GM21515 (cell line): ENCODE measurements at regions not wholly inside any gene's neighbourhood (a gene's known extent, or its start where the extent isn't known, plus 50 kb on each side); places are given as distances from the start of the nearest gene placed in this dataset.
"Not testable (repeated sequence)": the region's sequence is repeated elsewhere in the genome, so short reads cannot be mapped to it uniquely, and the experiment has no call there.

Experiments
- ATAC-seq: cut with Tn5 transposase; IDR thresholded peaks from one replicate; pipeline ENCODE4 v1.9.1; 2021; ENCODE audit not compliant: unreplicated experiment

- no peak for ATAC-seq
These were observed 417.1 kb downstream of the SOCS6 start for GRCh38 chr18:70705831-70706416.

- no peak for ATAC-seq
These were observed 411.7 kb downstream of the SOCS6 start for GRCh38 chr18:70700496-70700895.

- ATAC-seq, result no peak
These were observed 409.7 kb downstream of the SOCS6 start for GRCh38 chr18:70698574-70698973.

GRCh38 chr18:70693246-70693645 lies 404.4 kb downstream of the SOCS6 start:
- no peak for ATAC-seq

GRCh38 chr18:70689765-70690164 lies 400.9 kb downstream of the SOCS6 start:
- ATAC-seq, result not testable (repeated sequence)

DNA sequence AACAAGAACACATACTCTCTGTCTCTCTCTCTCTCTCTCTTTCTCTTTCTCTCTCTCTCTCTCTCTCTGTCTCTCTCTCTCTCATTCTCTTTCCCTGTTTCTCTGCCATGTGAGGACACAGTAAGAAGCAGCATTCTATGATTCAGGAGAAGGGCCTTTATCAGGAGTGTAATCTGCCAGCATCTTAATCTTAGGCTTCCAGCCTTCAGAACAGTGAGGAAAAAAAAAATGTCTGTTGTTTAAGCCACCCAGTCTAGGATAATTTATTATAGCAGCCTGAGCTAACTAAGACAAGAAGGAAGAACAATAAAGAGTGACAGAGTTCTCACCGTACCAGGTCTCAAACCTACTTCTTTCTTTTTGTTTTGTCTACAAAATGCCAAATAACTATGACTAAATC lies 399.4 kb downstream of the SOCS6 start:
- ATAC-seq, result no peak

- ATAC-seq, result no peak
These were observed 396.0 kb downstream of the SOCS6 start for GRCh38 chr18:70684821-70685220.

GRCh38 chr18:70683263-70683662 lies 394.4 kb downstream of the SOCS6 start:
- no peak for ATAC-seq

GRCh38 chr18:70674896-70675295 lies 386.1 kb downstream of the SOCS6 start:
- no peak for ATAC-seq

GRCh38 chr18:70673831-70674230 lies 385.0 kb downstream of the SOCS6 start:
- no peak for ATAC-seq

DNA sequence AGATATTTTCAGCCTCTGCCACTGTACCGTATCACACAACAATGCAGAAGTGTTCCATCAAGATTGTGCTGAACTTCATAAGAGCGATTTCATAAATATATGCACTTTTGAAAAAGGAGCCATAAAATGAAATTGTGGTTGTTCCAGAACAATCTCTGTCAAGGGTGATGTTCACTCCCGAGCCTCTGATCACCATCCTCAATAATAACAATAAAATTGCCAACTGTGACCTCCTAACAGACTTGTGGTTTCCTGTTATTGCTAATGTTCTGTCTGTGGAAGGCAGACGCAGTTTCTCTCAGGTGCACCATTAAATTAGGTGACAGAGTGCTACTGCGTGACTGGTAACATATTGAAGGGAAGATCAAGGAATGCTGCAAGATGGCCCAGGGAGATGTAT lies 383.7 kb downstream of the SOCS6 start:
- no peak for ATAC-seq

DNA sequence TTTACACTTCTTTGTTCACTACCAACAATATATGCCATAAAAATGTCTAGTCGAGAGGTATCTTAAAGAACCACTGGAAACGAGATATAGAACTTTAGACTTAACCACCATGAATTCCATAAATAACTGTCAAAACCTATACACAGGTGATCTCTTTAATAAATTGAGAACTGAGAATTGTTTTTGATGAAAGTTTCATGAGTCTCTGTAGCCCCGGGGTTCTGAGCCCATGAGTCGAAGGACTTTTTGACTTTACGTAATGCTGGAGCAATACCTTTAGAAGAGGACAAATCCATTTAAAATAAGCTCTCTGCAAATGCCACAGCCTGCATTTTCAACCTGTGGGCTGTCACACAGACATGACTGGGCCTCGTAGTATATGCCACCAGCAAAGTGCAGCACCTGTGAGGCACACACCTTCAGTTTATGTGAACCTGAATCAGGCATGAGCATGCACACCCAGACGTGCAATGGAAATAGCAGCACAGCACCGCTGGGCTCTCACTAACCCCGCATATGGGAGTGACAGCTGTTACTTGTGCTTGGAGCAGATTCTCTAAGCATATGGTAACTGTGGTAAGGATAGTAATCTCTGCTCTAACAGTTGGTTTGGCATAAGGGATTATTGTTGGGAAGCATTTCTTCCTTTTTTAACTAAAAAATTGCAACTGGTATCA lies 383.2 kb downstream of the SOCS6 start:
- no peak for ATAC-seq

- no peak for ATAC-seq
These were observed 378.1 kb downstream of the SOCS6 start for GRCh38 chr18:70666936-70667335.

- no peak for ATAC-seq
These were observed 374.3 kb downstream of the SOCS6 start for GRCh38 chr18:70663141-70663540.

DNA sequence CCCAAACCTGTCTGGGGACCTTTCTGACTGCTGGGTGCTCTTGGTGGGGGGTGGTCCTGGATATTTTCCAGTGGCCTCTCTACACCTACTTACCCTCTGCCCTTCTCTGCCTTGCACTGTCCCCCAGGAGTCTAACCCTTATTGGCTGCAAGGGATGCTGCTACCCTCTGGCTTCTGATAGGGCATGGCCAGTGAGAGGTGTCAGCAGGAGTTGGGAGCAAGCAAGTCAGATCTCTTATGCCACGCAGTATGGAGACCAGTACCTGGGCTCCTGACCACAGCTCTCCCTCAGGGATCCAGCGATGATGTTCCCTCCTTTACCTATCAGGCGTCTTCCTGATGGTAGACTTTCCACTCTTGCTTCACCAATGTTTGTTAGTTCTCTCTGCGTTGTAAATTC lies 373.7 kb downstream of the SOCS6 start:
- ATAC-seq, result no peak

GRCh38 chr18:70659036-70659925 lies 370.4 kb downstream of the SOCS6 start:
- ATAC-seq, result no peak

GRCh38 chr18:70653671-70654070 lies 364.8 kb downstream of the SOCS6 start:
- ATAC-seq, result no peak

DNA sequence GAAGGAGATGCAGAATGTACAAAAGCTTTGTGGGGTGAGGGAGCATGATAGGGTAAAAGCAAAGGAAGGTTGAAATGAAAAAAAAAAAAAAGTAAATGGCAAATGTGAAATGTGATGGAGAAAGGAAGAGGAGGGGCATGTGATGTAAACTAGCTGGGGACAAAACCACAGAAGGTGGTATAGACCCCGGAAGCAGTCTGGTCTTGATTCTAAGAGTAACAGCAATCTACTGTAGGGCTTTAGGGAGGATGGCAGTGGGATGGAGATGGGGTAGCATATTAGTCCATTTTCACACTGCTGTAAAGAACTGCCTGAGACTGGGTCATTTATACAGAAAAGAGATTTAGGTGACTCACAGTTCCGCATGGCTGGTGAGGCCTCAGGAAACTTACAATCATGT lies 362.0 kb downstream of the SOCS6 start:
- ATAC-seq, result no peak

- ATAC-seq, result no peak
These were observed 360.8 kb downstream of the SOCS6 start for GRCh38 chr18:70649683-70650082.

DNA sequence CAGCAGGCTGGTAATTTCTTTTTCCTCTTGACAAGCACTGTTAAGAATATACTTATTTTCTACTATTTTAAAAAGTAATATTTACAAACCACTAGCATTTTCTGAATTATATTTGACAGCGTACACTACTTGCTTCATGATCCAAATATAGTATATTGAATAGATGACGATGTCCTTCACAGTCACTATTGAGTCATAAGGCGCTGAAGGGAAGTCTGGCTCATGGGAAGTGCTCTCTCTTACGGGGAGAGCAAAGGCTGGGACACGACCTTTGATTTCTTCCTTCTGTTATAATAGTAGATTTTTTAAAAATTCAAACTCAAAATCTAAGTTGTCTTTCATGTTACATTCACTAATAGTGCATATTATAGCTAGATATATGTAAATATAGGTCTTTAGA lies 357.1 kb downstream of the SOCS6 start:
- no peak for ATAC-seq

- ATAC-seq, result no peak
These were observed 355.0 kb downstream of the SOCS6 start for GRCh38 chr18:70643812-70644211.

GRCh38 chr18:70641156-70641775 lies 352.4 kb downstream of the SOCS6 start:
- ATAC-seq, result no peak
